NCI-H510A treated with DMSO at 0.1 percent for 48 hours (cell line): ENCODE measurements at regions not wholly inside any gene's neighbourhood (a gene's known extent, or its start where the extent isn't known, plus 50 kb on each side); places are given as distances from the start of the nearest gene placed in this dataset.
"Not testable (repeated sequence)": the region's sequence is repeated elsewhere in the genome, so short reads cannot be mapped to it uniquely, and the experiment has no call there.

Experiments used
- DNase-seq: peaks from one replicate; lab custom pipeline; 2025; lab: John Stamatoyannopoulos, UW

- no peak for DNase-seq
These were observed 90.4 kb upstream of the CHD1 start for GRCh38 chr5:99019254-99019653.

DNA sequence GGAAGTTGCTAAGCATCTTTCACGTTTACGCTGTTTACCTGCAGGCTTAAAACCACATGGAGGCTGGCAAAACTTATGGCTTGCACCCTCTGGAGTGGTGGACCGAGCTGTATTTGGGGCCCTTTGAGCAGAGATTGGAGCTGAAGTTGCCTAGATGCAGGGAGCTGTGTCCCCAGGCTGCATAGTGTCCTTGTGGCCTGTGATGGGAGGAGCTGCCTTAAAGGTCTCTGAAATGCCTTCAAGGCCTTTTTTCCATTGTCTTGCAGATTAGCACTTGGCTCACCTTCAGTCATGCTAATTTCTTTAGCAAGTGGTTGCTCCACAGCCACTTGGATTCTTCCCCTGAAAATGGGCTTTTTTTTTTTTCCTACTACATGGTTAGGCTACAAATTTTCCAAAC is 81.5 kb upstream of the CHD1 start:
- DNase-seq, result no peak

GRCh38 chr5:99008009-99008408 is 79.2 kb upstream of the CHD1 start:
- not testable (repeated sequence) for DNase-seq

GRCh38 chr5:99005506-99005905 is 76.7 kb upstream of the CHD1 start:
- no peak for DNase-seq

DNA sequence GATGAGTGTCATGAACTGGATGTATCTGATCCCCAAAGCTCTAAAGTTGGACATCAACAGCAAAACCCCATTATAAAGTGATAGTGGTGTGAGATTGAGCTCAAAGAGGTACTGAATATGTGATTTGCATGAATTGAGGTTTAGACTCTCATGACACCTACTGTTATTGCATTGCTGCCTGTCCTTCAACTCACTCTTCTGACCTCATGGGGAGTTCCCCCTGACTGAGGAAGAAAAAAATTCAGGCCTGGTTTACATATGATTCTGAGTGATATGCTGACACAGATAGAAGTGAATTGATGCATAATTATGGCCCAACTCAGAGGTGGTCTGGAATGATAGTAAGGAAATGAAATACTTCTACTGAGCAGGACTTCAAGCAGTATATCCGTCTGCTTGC is 76.2 kb upstream of the CHD1 start:
- no peak for DNase-seq

DNA sequence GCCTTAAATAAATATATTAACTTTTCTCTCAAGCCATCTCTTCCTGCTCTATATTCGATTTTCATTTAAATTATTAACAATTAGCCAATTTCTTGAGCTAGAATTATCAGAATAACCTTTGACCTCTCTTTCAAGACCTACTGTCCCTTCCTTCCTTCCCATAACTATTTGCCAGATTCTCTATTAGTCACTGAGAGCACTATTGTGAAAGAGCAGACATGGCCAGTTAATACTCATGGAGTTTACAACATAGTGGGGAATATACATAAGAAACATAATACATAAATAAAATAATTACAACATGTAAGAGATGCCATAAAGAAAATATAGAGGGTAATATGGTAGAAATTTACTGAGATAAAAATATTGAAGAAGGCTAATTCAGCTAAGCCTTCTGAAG is 72.1 kb upstream of the CHD1 start:
- no peak for DNase-seq

DNA sequence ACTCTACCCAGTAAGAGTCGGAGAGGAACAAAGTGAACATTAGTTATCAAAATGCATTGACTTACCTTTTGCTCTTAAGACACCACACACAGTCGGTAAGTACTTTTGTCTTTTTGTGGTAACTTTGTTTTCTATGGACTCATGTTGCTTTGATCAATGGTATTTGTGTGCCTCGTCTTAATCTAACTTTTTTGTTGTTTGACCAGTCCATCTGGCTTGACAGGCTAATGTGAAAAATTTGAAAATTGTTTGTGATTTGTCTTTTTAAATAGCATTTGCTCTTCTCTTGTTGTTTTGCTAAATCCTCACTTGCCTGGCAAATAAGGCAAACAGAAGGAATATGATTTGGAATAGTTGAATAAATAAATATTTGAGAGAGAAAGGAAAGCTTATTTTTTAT is 71.4 kb upstream of the CHD1 start:
- DNase-seq, result no peak

GRCh38 chr5:98999631-99000030 is 70.8 kb upstream of the CHD1 start:
- no peak for DNase-seq

GRCh38 chr5:98997000-98997399 is 68.2 kb upstream of the CHD1 start:
- no peak for DNase-seq

DNA sequence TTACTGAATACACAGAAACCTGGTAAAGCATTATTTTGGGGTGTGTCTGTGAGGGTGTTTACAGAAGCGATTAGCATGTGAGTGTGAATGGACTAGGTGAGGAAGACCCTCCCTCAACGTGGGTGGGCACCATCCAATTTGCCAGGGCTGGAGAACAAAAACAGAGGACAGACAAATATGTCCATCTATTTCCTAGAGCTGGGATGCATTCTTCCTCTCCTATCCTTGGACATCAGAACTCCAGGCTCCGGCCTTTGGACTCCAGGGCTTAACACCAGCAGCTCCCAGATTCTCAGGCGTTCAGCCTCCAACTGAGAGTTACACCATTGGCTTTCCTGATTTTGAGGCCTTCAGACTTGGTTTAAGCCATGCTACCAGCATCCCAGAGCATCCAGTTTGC is 65.8 kb upstream of the CHD1 start:
- DNase-seq, result no peak

DNA sequence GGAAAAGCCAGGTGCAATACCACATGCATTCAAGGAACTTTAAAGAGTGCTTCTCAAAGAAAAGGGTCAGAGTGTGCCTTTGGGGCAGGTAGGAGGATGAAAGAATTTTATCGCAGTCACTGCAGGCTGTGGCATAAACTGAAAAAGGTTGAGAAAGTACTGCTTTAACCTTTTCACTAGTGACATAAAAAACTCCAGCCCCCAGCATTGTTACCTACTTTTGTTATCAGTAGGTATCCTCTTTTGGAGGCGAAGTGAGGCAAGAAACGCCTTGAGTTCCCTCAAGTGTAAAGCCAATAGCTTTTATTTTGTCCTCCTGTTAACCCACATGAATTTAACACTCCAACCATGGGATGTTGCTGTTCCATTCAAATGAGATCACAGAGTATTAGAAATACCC is 64.7 kb upstream of the CHD1 start:
- DNase-seq, result no peak

DNA sequence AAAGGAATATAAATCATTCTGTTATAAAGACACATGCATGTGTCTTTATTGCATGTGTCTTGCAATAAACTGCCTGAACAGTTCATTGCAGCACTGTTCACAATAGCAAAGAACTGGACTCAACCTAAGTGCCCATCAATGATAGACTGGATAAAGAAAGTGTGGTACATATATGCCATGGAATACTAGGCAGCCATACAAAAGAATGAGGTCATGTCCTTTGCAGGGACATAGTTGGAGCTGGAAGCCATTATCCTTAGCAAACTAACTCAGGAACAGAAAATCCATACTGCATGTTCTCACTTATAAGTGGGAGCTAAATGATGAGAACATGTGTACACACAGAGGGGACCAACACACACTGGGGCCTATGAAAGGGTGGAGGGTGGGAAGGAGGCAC is 63.7 kb upstream of the CHD1 start:
- DNase-seq, result no peak

DNA sequence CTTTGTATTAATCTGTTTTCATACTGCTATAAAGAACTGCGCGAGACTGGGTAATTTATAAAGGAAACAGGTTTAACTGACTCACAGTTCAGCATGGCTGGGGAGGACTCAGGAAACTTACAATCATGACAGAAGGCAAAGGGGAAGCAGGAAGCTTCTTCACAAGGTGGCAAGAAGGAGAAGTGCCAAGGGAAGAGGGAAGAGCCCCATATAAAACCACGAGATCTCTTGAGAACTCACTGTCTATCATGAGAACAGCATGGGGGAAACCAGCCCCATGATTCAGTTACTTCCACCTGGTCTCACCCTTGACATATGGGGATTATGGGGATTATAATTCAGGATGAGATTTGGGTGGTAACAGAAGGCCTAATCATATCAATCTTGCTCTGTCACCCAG is 60.9 kb upstream of the CHD1 start:
- no peak for DNase-seq

DNA sequence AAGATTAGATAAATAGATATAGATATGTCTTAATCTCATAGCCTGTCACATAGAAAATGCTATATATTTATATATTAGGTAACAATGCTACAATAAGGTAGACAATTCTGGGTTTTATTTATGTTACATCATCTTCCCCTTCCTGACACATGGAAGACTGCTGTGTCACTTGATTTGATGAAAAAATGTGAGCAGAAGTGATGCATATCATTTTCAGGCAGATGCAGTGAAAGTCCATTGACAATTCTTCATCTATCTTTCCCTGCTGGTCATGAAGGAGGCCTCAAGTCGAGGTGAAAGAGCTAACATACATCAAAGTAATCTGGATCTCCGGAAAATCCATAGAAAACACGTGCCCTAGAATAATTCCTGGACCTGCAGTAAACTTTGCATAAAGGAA is 57.8 kb upstream of the CHD1 start:
- DNase-seq, result no peak

- no peak for DNase-seq
These were observed 54.1 kb upstream of the CHD1 start for GRCh38 chr5:98982880-98983279.
